SKM-1 treated with dmso at 0.1 percent for 144 hours (cell line): ENCODE measurements at regions not wholly inside any gene's neighbourhood (a gene's known extent, or its start where the extent isn't known, plus 50 kb on each side); places are given as distances from the start of the nearest gene placed in this dataset.
"Not testable (repeated sequence)": the region's sequence is repeated elsewhere in the genome, so short reads cannot be mapped to it uniquely, and the experiment has no call there.

ENCODE experiments used
- DNase-seq: peaks from one replicate; lab custom pipeline; 2025; ENCODE audit not compliant: unreplicated experiment; lab: John Stamatoyannopoulos, UW

- no peak for DNase-seq
These were observed 719.1 kb upstream of the ANO3 start for GRCh38 chr11:25612806-25613205.

GRCh38 chr11:25613451-25613850 is 718.5 kb upstream of the ANO3 start:
- no peak for DNase-seq

DNA sequence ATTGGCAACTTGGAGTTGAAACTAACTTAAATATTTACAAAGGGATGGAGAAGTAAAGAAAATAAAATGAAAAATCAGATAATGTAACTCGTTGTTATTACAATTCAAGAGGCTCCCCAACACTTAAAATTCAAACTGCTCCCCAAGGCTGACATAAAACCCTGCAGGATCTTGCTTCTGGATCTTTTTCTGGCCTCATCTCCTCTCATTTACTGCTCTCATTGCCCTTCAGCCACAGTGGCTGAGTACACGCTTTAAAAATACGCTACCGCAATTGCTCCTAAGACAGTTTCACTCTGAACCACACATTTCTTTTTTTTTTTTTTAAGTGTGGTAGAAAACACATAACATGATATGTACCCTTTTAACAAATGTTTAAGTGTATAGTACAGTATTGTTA is 718.1 kb upstream of the ANO3 start:
- no peak for DNase-seq

GRCh38 chr11:25615069-25615468 is 716.9 kb upstream of the ANO3 start:
- no peak for DNase-seq

- no peak for DNase-seq
These were observed 716.1 kb upstream of the ANO3 start for GRCh38 chr11:25615841-25616240.

DNA sequence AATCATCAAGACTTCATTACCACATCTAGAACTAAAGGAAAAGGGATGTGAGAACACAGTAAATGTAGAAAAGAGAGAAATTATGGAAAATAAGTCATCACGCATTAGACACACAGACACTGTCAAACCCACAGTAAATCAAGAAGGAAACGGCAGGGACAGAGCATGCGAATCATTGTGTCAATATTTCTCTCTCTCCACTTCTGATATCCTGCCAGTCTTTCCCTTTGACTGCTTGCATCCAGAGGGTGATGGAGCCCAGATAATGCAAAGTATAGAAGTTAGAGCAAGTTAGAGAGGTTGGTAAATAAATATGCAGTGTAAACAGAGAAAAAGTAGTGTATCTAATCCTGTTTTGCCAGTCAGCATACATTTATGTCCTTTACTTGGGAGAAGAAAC is 706.8 kb upstream of the ANO3 start:
- no peak for DNase-seq

DNA sequence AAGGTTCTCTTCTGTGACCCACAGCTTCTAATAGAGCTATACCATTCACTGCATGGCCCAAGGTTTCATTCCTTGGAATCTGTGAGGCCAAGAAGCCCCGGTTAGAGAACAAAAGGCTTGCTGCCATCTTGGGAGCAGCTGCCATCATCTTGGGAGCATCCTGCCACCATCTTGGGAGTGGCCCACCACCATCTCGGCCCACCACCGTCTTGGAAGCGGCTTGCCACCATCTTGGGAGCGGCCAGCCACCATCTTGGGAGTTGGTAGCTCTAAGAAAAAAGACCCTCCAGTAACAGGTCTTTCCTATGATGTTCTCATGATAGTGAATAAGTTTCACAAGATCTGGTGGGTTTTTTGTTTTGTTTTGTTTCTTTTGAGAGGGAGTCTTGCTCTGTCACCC is 703.9 kb upstream of the ANO3 start:
- DNase-seq = no peak

GRCh38 chr11:25633230-25633629 is 698.7 kb upstream of the ANO3 start:
- no peak for DNase-seq

DNA sequence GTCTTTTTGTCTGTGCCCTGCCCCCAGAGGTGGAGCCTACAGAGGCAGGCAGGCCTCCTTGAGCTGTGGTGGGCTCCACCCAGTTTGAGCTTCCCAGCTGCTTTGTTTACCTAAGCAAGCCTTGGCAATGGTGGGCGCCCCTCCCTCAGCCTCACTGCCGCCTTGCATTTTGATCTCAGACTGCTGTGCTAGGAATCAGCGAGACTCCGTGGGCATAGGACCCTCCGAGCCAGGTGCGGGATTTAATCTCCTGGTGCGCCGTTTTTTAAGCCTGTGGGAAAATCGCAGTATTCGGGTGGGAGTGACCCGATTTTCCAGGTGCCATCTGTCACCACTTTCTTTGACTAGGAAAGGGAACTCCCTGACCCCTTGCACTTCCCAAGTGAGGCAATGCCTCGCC is 682.7 kb upstream of the ANO3 start:
- DNase-seq = not testable (repeated sequence)

- no peak for DNase-seq
These were observed 681.6 kb upstream of the ANO3 start for GRCh38 chr11:25650319-25650718.

GRCh38 chr11:25655636-25656035 is 676.3 kb upstream of the ANO3 start:
- DNase-seq = no peak

GRCh38 chr11:25658916-25659315 is 673.0 kb upstream of the ANO3 start:
- DNase-seq = no peak

GRCh38 chr11:25659706-25660105 is 672.2 kb upstream of the ANO3 start:
- no peak for DNase-seq

DNA sequence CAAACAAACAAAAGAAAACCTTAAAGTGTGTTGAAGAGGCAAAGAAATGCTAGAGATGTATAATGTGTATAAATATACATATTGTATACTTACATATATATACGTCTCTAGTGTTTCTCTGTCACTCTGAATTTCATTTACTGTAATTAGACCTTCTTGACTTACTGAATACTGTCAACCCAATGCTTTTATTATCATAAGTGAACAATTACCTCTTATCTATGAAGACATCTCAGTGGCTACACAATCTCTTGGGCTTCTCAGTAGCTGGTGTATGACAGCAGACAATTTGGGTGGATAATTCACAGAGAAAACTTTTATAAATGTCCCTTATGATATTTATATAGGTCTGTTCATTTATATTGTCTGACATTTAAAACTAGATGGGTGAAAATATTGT is 664.1 kb upstream of the ANO3 start:
- DNase-seq = no peak

- no peak for DNase-seq
These were observed 640.0 kb upstream of the ANO3 start for GRCh38 chr11:25691959-25692358.

DNA sequence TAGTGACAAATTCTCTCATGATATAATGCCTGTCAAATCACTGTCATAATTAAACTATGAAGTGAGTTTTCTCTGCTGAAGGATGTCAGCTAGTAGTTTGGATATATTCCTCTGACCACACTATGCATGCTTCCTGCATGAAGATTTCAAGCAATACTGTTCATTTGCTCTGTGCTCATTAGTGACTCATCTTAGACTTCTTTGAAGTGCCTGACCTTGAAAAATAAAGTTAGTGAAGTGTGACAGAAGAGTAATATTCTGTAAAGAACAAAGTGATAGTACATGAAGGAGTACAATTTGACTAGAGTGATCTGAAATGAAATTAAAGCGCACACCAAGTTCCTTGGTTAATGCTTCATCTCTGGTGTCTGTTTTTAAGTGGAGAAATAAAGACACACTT is 629.5 kb upstream of the ANO3 start:
- DNase-seq = no peak

DNA sequence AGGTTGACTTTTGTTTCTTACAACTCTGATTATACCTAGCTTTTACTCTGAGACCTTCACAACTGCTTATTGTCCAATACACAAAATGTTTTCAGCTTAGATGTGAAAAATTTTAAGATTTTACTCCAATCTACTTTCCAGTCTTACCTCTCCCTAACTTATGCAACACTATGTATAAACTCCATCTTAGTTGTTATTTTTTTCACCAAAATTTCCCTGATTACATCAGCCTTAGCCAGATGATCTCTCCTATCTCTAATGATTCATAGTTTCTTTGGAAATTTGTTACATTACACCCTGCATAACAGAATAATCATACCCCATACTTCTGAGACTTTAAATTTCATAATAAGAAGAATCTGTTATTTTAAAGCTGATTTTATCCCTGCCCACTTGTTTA is 621.0 kb upstream of the ANO3 start:
- no peak for DNase-seq

DNA sequence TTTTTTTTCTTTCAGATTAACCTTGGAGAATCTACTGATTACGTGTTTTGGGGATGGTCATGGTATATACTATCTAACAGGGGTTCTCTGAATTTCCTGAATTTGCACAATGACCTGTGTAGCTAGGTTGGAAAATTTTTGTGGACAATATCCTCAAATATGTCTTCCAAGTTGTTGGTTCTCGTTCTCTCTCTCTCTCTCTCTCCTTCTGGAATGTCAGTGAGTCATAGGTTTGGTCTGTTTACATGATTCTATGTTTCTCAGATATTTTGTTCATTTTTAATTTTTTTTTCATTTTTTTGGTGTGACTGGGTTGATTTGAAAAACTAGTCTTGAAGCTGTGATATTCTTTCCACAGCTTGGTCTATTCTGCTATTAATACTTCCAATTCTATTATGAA is 604.0 kb upstream of the ANO3 start:
- no peak for DNase-seq

GRCh38 chr11:25730230-25730629 is 601.7 kb upstream of the ANO3 start:
- DNase-seq = no peak

DNA sequence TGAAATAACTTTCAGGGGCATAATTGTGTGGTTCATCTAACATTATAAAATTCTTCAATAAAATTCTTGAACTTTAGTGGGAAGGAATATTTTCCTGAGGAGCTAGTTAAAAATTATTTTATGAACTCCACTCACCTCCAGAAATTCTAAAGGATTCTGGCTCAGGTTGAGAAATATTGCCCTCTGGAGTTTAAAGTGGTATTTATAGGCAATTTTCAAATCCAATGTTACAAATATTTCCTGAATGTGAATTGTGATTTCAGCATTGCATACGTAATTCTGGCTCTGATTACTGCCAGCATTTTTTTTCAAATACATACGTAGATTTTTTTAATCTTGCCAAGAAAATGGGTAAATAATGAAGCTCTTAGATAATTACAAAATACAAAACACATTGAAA is 598.2 kb upstream of the ANO3 start:
- DNase-seq = no peak

DNA sequence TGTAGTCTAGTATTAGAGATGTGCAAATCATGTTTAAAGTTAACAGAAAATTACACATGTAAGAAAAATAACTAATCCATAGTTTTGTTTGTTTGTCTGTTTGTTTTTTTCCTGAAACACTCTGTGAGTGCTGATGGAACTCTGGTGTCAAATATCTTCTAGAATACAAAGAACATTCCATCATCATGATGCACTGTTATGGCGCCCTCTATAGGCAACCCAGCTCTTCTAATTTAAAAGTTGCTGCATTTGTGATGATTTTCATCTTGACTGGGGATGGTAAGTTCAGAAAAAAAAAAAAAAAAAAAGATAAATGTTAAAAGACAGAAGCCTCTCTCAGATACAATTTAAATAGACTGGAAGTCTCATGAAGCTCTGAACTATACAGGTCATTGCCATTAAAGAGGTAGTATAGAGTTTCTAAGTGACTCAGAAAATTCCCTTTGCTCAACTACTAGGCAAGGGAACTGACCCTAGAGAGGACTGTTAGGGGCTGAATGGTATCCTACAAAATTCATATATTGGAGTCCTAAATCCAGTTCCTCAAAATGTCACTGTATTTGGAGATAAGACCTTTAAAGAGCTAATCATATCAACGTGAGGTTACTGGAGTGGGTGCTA is 597.2 kb upstream of the ANO3 start:
- DNase-seq = no peak

DNA sequence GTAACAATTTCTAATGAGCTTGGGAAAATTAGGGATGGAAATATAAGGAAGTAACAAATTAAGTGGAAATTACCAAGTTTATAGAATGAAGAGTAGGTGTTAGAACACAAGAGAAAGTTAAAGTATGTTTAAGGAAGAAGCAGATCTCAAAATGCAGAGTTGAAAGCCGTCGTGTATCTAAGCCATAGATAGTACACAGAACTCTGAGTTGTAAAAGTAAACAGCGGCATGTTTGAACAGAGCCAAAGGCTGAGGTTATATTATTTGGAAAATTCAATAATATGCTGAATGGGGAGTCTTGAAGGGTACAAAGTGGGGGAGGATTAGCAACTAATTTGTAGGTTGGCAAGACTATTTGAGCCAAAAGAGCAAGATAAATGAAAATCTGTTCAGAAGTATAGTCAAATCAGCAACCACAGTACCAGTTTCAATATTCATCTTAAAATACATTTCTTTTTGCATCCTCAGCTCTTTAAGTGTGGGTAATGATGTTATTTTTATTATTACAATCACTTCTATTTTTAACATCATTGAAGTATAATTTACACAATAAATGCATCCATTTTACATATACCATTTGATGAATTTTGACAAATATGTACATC is 594.8 kb upstream of the ANO3 start:
- DNase-seq = no peak

GRCh38 chr11:25741886-25742285 is 590.0 kb upstream of the ANO3 start:
- DNase-seq = no peak
